Prostate gland (tissue), 2 donors: ENCODE measurements at regions not wholly inside any gene's neighbourhood (a gene's known extent, or its start where the extent isn't known, plus 50 kb on each side); places are given as distances from the start of the nearest gene placed in this dataset.

ENCODE experiments used
- DNase-seq: peaks from one replicate; pipeline ENCODE4 v3.0.0-alpha.2; 2019; ENCODE audit warnings: low spot score
- H3K27ac ChIP-seq, 2 donors: fragments of 200-600 bp; sonication (generic); 2 replicates each; pipeline ENCODE4 v1.5.1; 2017 to 2019
- H3K27me3 ChIP-seq: fragments of 200-600 bp; sonication (generic); replicated peaks from 2 replicates; pipeline ENCODE4 v1.5.1; 2019; ENCODE audit not compliant: insufficient read depth
- H3K36me3 ChIP-seq, 2 donors: fragments of 200-600 bp; sonication (generic); 1 replicate in 1 of 2; 2 replicates in 1 of 2; pipeline versions ENCODE4 v1.5.1 to v1.8.1; 2017 to 2019
- H3K4me1 ChIP-seq: fragments of 200-600 bp; sonication (generic); replicated peaks from 2 replicates; pipeline ENCODE4 v1.5.1; 2019
- H3K4me3 ChIP-seq, 2 donors: fragments of 200-600 bp; sonication (generic); 2 replicates each; pipeline ENCODE4 v1.5.1; 2017 to 2019
- H3K9me3 ChIP-seq: fragments of 200-600 bp; sonication (generic); 2 replicates; pipeline ENCODE4 v1.5.1; 2017
- CTCF ChIP-seq, 4 experiments: fragments of 200-600 bp in 2 of 4; fragments of 450-650 bp in 2 of 4; sonication (generic) in 2 of 4; IDR thresholded peaks; 1 replicate in 3 of 4; 2 replicates in 1 of 4; pipeline ENCODE4 v1.5.1; 2016 to 2019; ENCODE audit warnings: antibody characterized with exemption in 4 of 4, mild to moderate bottlenecking in 2 of 4, moderate library complexity in 2 of 4
- POLR2A ChIP-seq: fragments of 450-650 bp; IDR thresholded peaks from one replicate; pipeline ENCODE4 v1.6.1; 2016; ENCODE audit warnings: antibody characterized with exemption, mild to moderate bottlenecking
- POLR2AphosphoS5 ChIP-seq: sonication (generic); formaldehyde crosslinking; IDR thresholded peaks from one replicate; pipeline ENCODE4 v1.6.1; 2017; ENCODE audit warnings: antibody characterized with exemption
- WGBS: methylation state at CpG from one replicate; pipeline ENCODE4 v1.1.5; 2018; 5-methylcytosine and 5-hydroxymethylcytosine counted together
- intact Hi-C: fragments of 100-400 bp; cut with DNase I; formaldehyde crosslinking; loops from one replicate; pipeline ENCODE4 v1.14.2; 2022

- 69% methylated on average over 4 of the region's 4 CpGs for WGBS
- Histone ChIP-seq H3K36me3 (no peaks in the 10 kb centered on the region), H3K27ac (no peak overlapping the region), H3K27me3 (no peaks in the 10 kb centered on the region), H3K4me3 (no peak overlapping the region), H3K4me1 (no peaks in the 10 kb centered on the region), H3K9me3 (no peaks in the 10 kb centered on the region)
- no peak for DNase-seq
- intact Hi-C loops = no loop called here
- TF ChIP-seq CTCF (IDR thresholded peaks at IDR 0.05) (no peak), POLR2AphosphoS5 (no peak)
Measured at GRCh38 chr12:84058136-84058535, 854.5 kb downstream of the SLC6A15 start.

GRCh38 chr12:84054811-84055210 lies 857.8 kb downstream of the SLC6A15 start:
- H3K4me3 ChIP-seq = no peak overlapping the region
- no peak overlapping the region for H3K27ac ChIP-seq
- H3K27me3 ChIP-seq = no peaks in the 10 kb centered on the region
- no peak for DNase-seq
- no peaks in the 10 kb centered on the region for H3K4me1 ChIP-seq
- no peaks in the 10 kb centered on the region for H3K9me3 ChIP-seq
- intact Hi-C loops = no loop called here
- WGBS = 85% methylated on average over 2 of the region's 2 CpGs
- no peaks in the 10 kb centered on the region for H3K36me3 ChIP-seq
- no peak for TF ChIP-seq POLR2A
- no peak for TF ChIP-seq POLR2AphosphoS5
- TF ChIP-seq CTCF (IDR thresholded peaks at IDR 0.05) = no peak

- TF ChIP-seq POLR2A (no peak), CTCF (IDR thresholded peaks at IDR 0.05) (no peak), POLR2AphosphoS5 (no peak)
- no peak overlapping the region for H3K27ac ChIP-seq
- H3K36me3 ChIP-seq = no peaks in the 10 kb centered on the region
- H3K27me3 ChIP-seq = no peaks in the 10 kb centered on the region
- no peak overlapping the region for H3K4me3 ChIP-seq
- DNase-seq = no peak
- WGBS = 80% methylated on average over 1 of the region's 1 CpG
- H3K4me1 ChIP-seq = no peaks in the 10 kb centered on the region
- no peaks in the 10 kb centered on the region for H3K9me3 ChIP-seq
- intact Hi-C loops = no loop called here
Measured at GRCh38 chr12:84047881-84048280, 864.7 kb downstream of the SLC6A15 start.

GRCh38 chr12:84046859-84047258 lies 865.7 kb downstream of the SLC6A15 start:
- intact Hi-C loops = no loop called here

More at GRCh38 chr12:84046859-84047258, 865.7 kb downstream of the SLC6A15 start:
- no peak for DNase-seq
- Histone ChIP-seq H3K9me3 (no peaks in the 10 kb centered on the region), H3K4me1 (no peaks in the 10 kb centered on the region), H3K27ac (no peak overlapping the region), H3K36me3 (no peaks in the 10 kb centered on the region), H3K27me3 (no peaks in the 10 kb centered on the region), H3K4me3 (no peak overlapping the region)
- WGBS = 100% methylated on average over 2 of the region's 2 CpGs
- no peak for TF ChIP-seq POLR2AphosphoS5
- TF ChIP-seq POLR2A = no peak
- no peak for TF ChIP-seq CTCF (IDR thresholded peaks at IDR 0.05)
